Adrenal gland (tissue), 9 donors: ENCODE measurements at regions not wholly inside any gene's neighbourhood (a gene's known extent, or its start where the extent isn't known, plus 50 kb on each side); places are given as distances from the start of the nearest gene placed in this dataset.

Experiments used
- DNase-seq, 7 donors: peaks; one replicate each; pipeline ENCODE4 v3.0.0-alpha.2; 2019 to 2020
- H3K27ac ChIP-seq, 5 donors: fragments of 200-600 bp; sonication (generic) in 4 of 5; 1 replicate in 3 of 5; 2 replicates in 2 of 5; pipeline versions ENCODE4 v1.5.1 to v1.8.0; 2016 to 2020; ENCODE audit warnings: mild to moderate bottlenecking in 1 of 5
- H3K27me3 ChIP-seq: fragments of 200-600 bp; 2 replicates; pipeline ENCODE4 v1.8.0; 2021
- H3K36me3 ChIP-seq, 2 donors: fragments of 200-600 bp; replicated peaks in 1 of 2; 1 replicate in 1 of 2; 2 replicates in 1 of 2; pipeline versions ENCODE4 v1.5.1 to v1.8.0; 2018 to 2022
- H3K4me1 ChIP-seq, 2 donors: fragments of 200-600 bp; replicated peaks in 1 of 2; 1 replicate in 1 of 2; 2 replicates in 1 of 2; pipeline versions ENCODE4 v1.5.1 to v1.8.0; 2018 to 2021
- H3K4me3 ChIP-seq, 4 donors: fragments of 200-600 bp; sonication (generic) in 3 of 4; one replicate each; pipeline ENCODE4 v1.5.1; 2016 to 2018
- H3K9me3 ChIP-seq, 3 donors: fragments of 200-600 bp; sonication (generic) in 1 of 3; replicated peaks in 1 of 3; 1 replicate in 2 of 3; 2 replicates in 1 of 3; pipeline versions ENCODE4 v1.5.1 to v1.8.0; 2016 to 2021
- POLR2A ChIP-seq, 2 donors: fragments of 450-650 bp; IDR thresholded peaks; one replicate each; pipeline ENCODE4 v1.6.1; 2017; ENCODE audit warnings: antibody characterized with exemption in 2 of 2, mild to moderate bottlenecking in 2 of 2, moderate library complexity in 1 of 2
- WGBS, 4 donors: extraction: QIAGEN DNeasy Blood & Tissue Kit in 2 of 4; methylation state at CpG; one replicate each; pipeline versions ENCODE4 v1.1.5 to v1.1.7; 2013 to 2017; 5-methylcytosine and 5-hydroxymethylcytosine counted together
- intact Hi-C, 2 donors: fragments of 100-400 bp; cut with DNase I; formaldehyde crosslinking; loops; one replicate each; pipeline versions ENCODE4 v1.14.1 to v1.15.0; 2022 to 2023
- TF ChIP-seq, protein P1 (sequence below), 6 experiments: fragments of 450-650 bp in 4 of 6; fragments of 200-600 bp in 2 of 6; sonication (generic) in 1 of 6; IDR thresholded peaks; 1 replicate in 5 of 6; 2 replicates in 1 of 6; pipeline versions ENCODE4 v1.5.1 to v1.8.0; 2016 to 2021; ENCODE audit warnings: antibody characterized with exemption in 6 of 6, mild to moderate bottlenecking in 2 of 6, moderate library complexity in 1 of 6
- donor health status: healthy with polysubstance abuse.
- donor health status: Bipolar disorder and iron deficiency.
- donor health status: DM: yes; HTN: yes; CAD: no.
- donor health status: DM: no; HTN: no; CAD: no.
- donor health status: DM: no; HTN: no; CAD: no.

GRCh38 chr5:124650951-124651662, 95.3 kb downstream of the ZNF608 start:
- peaks cover 0 to 10% of the 10 kb centered on the region in 2 donors for H3K36me3 ChIP-seq
- peaks cover 17 to 48% of the 10 kb centered on the region in 2 donors for H3K4me1 ChIP-seq
- H3K27me3 ChIP-seq, result no peaks in the 10 kb centered on the region
- intact Hi-C loops, result loop anchor here in 1 of 2 donors (10.0 kb wide), 1 partner anchor 84 kb away; no protein-coding TSS in a partner anchor
- peak overlapping the region in 3 of 5 donors; percentile 25 to 76 (median 46) for H3K27ac ChIP-seq
- TF ChIP-seq, protein P1, sequence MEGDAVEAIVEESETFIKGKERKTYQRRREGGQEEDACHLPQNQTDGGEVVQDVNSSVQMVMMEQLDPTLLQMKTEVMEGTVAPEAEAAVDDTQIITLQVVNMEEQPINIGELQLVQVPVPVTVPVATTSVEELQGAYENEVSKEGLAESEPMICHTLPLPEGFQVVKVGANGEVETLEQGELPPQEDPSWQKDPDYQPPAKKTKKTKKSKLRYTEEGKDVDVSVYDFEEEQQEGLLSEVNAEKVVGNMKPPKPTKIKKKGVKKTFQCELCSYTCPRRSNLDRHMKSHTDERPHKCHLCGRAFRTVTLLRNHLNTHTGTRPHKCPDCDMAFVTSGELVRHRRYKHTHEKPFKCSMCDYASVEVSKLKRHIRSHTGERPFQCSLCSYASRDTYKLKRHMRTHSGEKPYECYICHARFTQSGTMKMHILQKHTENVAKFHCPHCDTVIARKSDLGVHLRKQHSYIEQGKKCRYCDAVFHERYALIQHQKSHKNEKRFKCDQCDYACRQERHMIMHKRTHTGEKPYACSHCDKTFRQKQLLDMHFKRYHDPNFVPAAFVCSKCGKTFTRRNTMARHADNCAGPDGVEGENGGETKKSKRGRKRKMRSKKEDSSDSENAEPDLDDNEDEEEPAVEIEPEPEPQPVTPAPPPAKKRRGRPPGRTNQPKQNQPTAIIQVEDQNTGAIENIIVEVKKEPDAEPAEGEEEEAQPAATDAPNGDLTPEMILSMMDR (IDR thresholded peaks at IDR 0.05), result no peak
- TF ChIP-seq POLR2A (IDR thresholded peaks at IDR 0.05), result no peak
- WGBS, 4 donors, result 23 to 31% (median 29%) methylated on average over 3 of the region's 3 CpGs
- no peak for DNase-seq
- peak overlapping the region in 2 of 4 donors; percentile 29 to 55 for H3K4me3 ChIP-seq
- no peaks in the 10 kb centered on the region for H3K9me3 ChIP-seq

DNA sequence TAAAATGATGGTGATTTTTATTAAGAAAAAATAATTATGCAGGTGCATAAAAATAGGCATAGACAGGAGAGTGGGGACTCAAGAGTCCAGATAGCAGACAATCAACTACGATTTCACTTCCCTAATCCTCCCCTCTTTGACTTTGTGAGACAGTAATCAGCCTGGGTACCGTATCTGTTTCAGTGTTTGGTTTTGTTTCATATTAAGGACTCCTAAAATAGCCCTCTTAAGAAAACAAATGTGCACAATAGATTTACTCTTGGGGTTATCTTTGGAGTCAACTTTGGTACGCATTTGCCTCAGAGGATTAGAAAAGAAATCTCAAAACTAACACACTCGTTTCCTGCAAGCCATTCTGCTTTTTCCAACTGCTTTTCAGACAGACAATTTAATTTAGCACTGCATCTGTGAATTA, 96.3 kb downstream of the ZNF608 start:
- WGBS, 4 donors, result 32 to 43% (median 38%) methylated on average over 4 of the region's 4 CpGs
- peak overlapping the region in 2 of 5 donors; percentile 15 to 22 for H3K27ac ChIP-seq
- TF ChIP-seq, protein P1 (IDR thresholded peaks at IDR 0.05), result no peak
- TF ChIP-seq POLR2A (IDR thresholded peaks at IDR 0.05), result no peak

GRCh38 chr5:124649491-124650146, 96.8 kb downstream of the ZNF608 start:
- peaks cover 13 to 37% of the 10 kb centered on the region in 2 donors for H3K4me1 ChIP-seq
- H3K27me3 ChIP-seq, result no peaks in the 10 kb centered on the region
- no peaks in the 10 kb centered on the region for H3K9me3 ChIP-seq
- H3K4me3 ChIP-seq, result peak overlapping the region in 1 of 4 donors; percentile 29
- TF ChIP-seq, protein P1 (IDR thresholded peaks at IDR 0.05), result no peak
- TF ChIP-seq POLR2A (IDR thresholded peaks at IDR 0.05), result no peak
- peaks cover 0 to 10% of the 10 kb centered on the region in 2 donors for H3K36me3 ChIP-seq
- intact Hi-C loops, result loop anchor here in 1 of 2 donors (10.0 kb wide), 1 partner anchor 85 kb away; no protein-coding TSS in a partner anchor
- WGBS, 4 donors, result 39 to 46% (median 43%) methylated on average over 11 of the region's 11 CpGs
- peak; percentile 44 to 86 (median 63) for DNase-seq
- H3K27ac ChIP-seq, result peak overlapping the region in 2 of 5 donors; percentile 15 to 22

More for the DNA sequence above, 96.3 kb downstream of the ZNF608 start:
- Histone ChIP-seq H3K4me1 (peaks cover 13 to 39% of the 10 kb centered on the region in 2 donors), H3K36me3 (peaks cover 0 to 10% of the 10 kb centered on the region in 2 donors), H3K4me3 (peak overlapping the region in 1 of 4 donors; percentile 29), H3K9me3 (no peaks in the 10 kb centered on the region), H3K27me3 (no peaks in the 10 kb centered on the region)
- DNase-seq, result no peak
- intact Hi-C loops, result loop anchor here in 1 of 2 donors (10.0 kb wide), 1 partner anchor 85 kb away; no protein-coding TSS in a partner anchor

GRCh38 chr5:124648902-124649467, 97.5 kb downstream of the ZNF608 start:
- TF ChIP-seq, protein P1 (IDR thresholded peaks at IDR 0.05), result no peak
- TF ChIP-seq POLR2A (IDR thresholded peaks at IDR 0.05), result no peak
- WGBS, 4 donors, result 65 to 87% (median 78%) methylated on average over 5 to 9 of the region's 9 CpGs
- Histone ChIP-seq H3K4me3 (no peak overlapping the region), H3K4me1 (peaks cover 13 to 37% of the 10 kb centered on the region in 2 donors), H3K27ac (peak overlapping the region in 1 of 5 donors; percentile 22), H3K9me3 (no peaks in the 10 kb centered on the region), H3K27me3 (no peaks in the 10 kb centered on the region), H3K36me3 (peaks cover 0 to 10% of the 10 kb centered on the region in 2 donors)
- DNase-seq, result no peak
- intact Hi-C loops, result no loop called here
